Suppressor macrophage treated with lipopolysaccharide for 1 hour (primary cell): ENCODE measurements at regions not wholly inside any gene's neighbourhood (a gene's known extent, or its start where the extent isn't known, plus 50 kb on each side); places are given as distances from the start of the nearest gene placed in this dataset.

ENCODE experiments used
- DNase-seq, 3 donors: peaks; one replicate each; pipeline ENCODE4 v3.0.0-alpha.2; 2020 to 2022

- no peak for DNase-seq
These were observed 215.4 kb downstream of the UACA start for GRCh38 chr15:70547846-70548487.

GRCh38 chr15:70545526-70545925 is 217.8 kb downstream of the UACA start:
- DNase-seq, result no peak

GRCh38 chr15:70541511-70541910 is 221.8 kb downstream of the UACA start:
- DNase-seq, result no peak

GRCh38 chr15:70539912-70540530 is 223.3 kb downstream of the UACA start:
- peak in 1 of 3 donors; percentile 19 for DNase-seq

- DNase-seq, result no peak
These were observed 223.9 kb downstream of the UACA start for GRCh38 chr15:70539409-70539808.

GRCh38 chr15:70538278-70538677 is 225.1 kb downstream of the UACA start:
- DNase-seq, result peak in 1 of 3 donors; percentile 1

GRCh38 chr15:70535955-70536338 is 227.4 kb downstream of the UACA start:
- DNase-seq, result no peak

GRCh38 chr15:70535071-70535954 is 228.0 kb downstream of the UACA start:
- peak in 1 of 3 donors; percentile 15 for DNase-seq

GRCh38 chr15:70533931-70534742 is 229.2 kb downstream of the UACA start:
- no peak for DNase-seq

GRCh38 chr15:70532531-70533186 is 230.7 kb downstream of the UACA start:
- DNase-seq, result no peak

GRCh38 chr15:70531576-70531975 is 231.8 kb downstream of the UACA start:
- DNase-seq, result no peak

GRCh38 chr15:70530906-70531305 is 232.5 kb downstream of the UACA start:
- DNase-seq, result peak in 1 of 3 donors; percentile 10

GRCh38 chr15:70530503-70530902 is 232.9 kb downstream of the UACA start:
- DNase-seq, result peak in 1 of 3 donors; percentile 17

GRCh38 chr15:70530017-70530499 is 233.3 kb downstream of the UACA start:
- peak in 1 of 3 donors; percentile 12 for DNase-seq

- no peak for DNase-seq
These were observed 234.5 kb downstream of the UACA start for GRCh38 chr15:70528816-70529215.

GRCh38 chr15:70528270-70528706 is 235.1 kb downstream of the UACA start:
- DNase-seq, result peak; percentile 78 to 89 (median 85)

GRCh38 chr15:70526974-70527325 is 236.4 kb downstream of the UACA start:
- DNase-seq, result no peak

- peak; percentile 61 to 74 (median 65) for DNase-seq
These were observed 237.0 kb downstream of the UACA start for GRCh38 chr15:70526221-70526973.

GRCh38 chr15:70525551-70525950 is 237.8 kb downstream of the UACA start:
- DNase-seq, result no peak

- DNase-seq, result no peak
These were observed 238.9 kb downstream of the UACA start for GRCh38 chr15:70524470-70524869.

GRCh38 chr15:70523616-70524015 is 239.7 kb downstream of the UACA start:
- no peak for DNase-seq
